SK-N-SH (cell line): ENCODE measurements at regions not wholly inside any gene's neighbourhood (a gene's known extent, or its start where the extent isn't known, plus 50 kb on each side); places are given as distances from the start of the nearest gene placed in this dataset.

Source experiments
- CTCF ChIA-PET: fragments of 300-600, 350-600 bp; formaldehyde crosslinking; extraction: SDS; loops from one replicate; lab custom pipeline; 2021; lab: Yijun Ruan, JAX
- POLR2A ChIA-PET: fragments of 350-600 bp; sonication (Branson Sonifier 250); formaldehyde crosslinking; extraction: SDS; loops from one replicate; lab custom pipeline; 2020; ENCODE audit warnings: antibody characterized with exemption, inconsistent platforms; lab: Yijun Ruan, JAX
- DNase-seq: peaks from one replicate; pipeline ENCODE4 v3.0.0; 2012
- H2AFZ ChIP-seq: fragments of 200-600 bp; sonication (generic); 2 replicates; pipeline ENCODE4 v1.8.1; 2016; ENCODE audit warnings: antibody characterized with exemption, mild to moderate bottlenecking, low read depth
- H3F3A ChIP-seq: fragments of 200-600 bp; sonication (generic); replicated peaks from 2 replicates; pipeline ENCODE3; 2016; ENCODE audit warnings: antibody characterized with exemption, mild to moderate bottlenecking; ENCODE audit not compliant: insufficient read depth
- H3K27ac ChIP-seq, 2 experiments: fragments of 200-500 bp in 1 of 2; fragments of 200-600 bp in 1 of 2; sonication (Bioruptor generic) in 1 of 2; sonication (generic), shearing (Covaris generic) in 1 of 2; 2 replicates each; pipeline versions ENCODE4 v1.5.1 to v1.6.1; 2014 to 2016; ENCODE audit warnings: low read depth in 2 of 2, inconsistent platforms in 1 of 2, low read length in 1 of 2, mild to moderate bottlenecking in 1 of 2, mixed read lengths in 1 of 2
- H3K27me3 ChIP-seq: fragments of 200-600 bp; sonication (generic), shearing (Covaris generic); 2 replicates; pipeline ENCODE4 v1.6.1; 2016; ENCODE audit warnings: mixed run types; ENCODE audit not compliant: insufficient read depth
- H3K36me3 ChIP-seq, 2 experiments: fragments of 200-500 bp in 1 of 2; fragments of 200-600 bp in 1 of 2; sonication (Bioruptor generic) in 1 of 2; sonication (generic) in 1 of 2; replicated peaks in 1 of 2; 2 replicates each; pipeline versions ENCODE3 to v1.5.1; 2014 to 2016; ENCODE audit warnings: low read length in 1 of 2, mild to moderate bottlenecking in 1 of 2; ENCODE audit not compliant: insufficient read depth in 2 of 2, control insufficient read depth in 1 of 2
- H3K4me1 ChIP-seq, 2 experiments: fragments of 200-500 bp in 1 of 2; fragments of 200-600 bp in 1 of 2; sonication (Bioruptor generic) in 1 of 2; sonication (generic), shearing (Covaris generic) in 1 of 2; 2 replicates each; pipeline versions ENCODE4 v1.5.1 to v1.6.1; 2014 to 2016; ENCODE audit warnings: low read depth in 1 of 2, low read length in 1 of 2, mixed run types in 1 of 2; ENCODE audit not compliant: insufficient read depth in 2 of 2, control insufficient read depth in 1 of 2
- H3K4me2 ChIP-seq: fragments of 200-600 bp; sonication (generic), shearing (Covaris generic); 2 replicates; pipeline ENCODE4 v1.6.1; 2017; ENCODE audit warnings: mixed run types
- H3K4me3 ChIP-seq, 2 experiments: fragments of 200-500 bp in 1 of 2; fragments of 200-600 bp in 1 of 2; sonication (Bioruptor generic) in 1 of 2; sonication (generic), shearing (Covaris generic) in 1 of 2; 2 replicates each; pipeline versions ENCODE4 v1.5.1 to v1.8.1; 2014 to 2016; ENCODE audit warnings: low read depth in 2 of 2, inconsistent platforms in 1 of 2, low read length in 1 of 2, mild to moderate bottlenecking in 1 of 2, mixed read lengths in 1 of 2, moderate library complexity in 1 of 2
- H3K79me2 ChIP-seq: fragments of 200-600 bp; sonication (generic); 2 replicates; pipeline ENCODE4 v1.8.1; 2017; ENCODE audit warnings: mild to moderate bottlenecking; ENCODE audit not compliant: insufficient read depth
- H3K9ac ChIP-seq: fragments of 200-600 bp; sonication (generic); 2 replicates; pipeline ENCODE4 v1.6.1; 2017; ENCODE audit warnings: mixed run types
- H3K9me2 ChIP-seq: fragments of 200-600 bp; sonication (generic); 2 replicates; pipeline ENCODE4 v1.6.1; 2017; ENCODE audit warnings: mixed run types
- H3K9me3 ChIP-seq: fragments of 200-600 bp; sonication (generic); 2 replicates; pipeline ENCODE4 v1.6.1; 2017; ENCODE audit warnings: mixed run types, mild to moderate bottlenecking, moderate library complexity
- H4K20me1 ChIP-seq: fragments of 200-600 bp; sonication (generic); 2 replicates; pipeline ENCODE4 v1.6.1; 2017; ENCODE audit warnings: mild to moderate bottlenecking, mixed run types; ENCODE audit not compliant: insufficient read depth
- CHD2 ChIP-seq: fragments of 150-350 bp; IDR thresholded peaks from 2 replicates; pipeline ENCODE4 v1.6.1; 2018; ENCODE audit warnings: low read length; ENCODE audit not compliant: partially characterized antibody
- CTCF ChIP-seq: fragments of 200-600 bp; sonication (generic); IDR thresholded peaks from 2 replicates; pipeline ENCODE4 v1.6.1; 2017; ENCODE audit warnings: antibody characterized with exemption, mild to moderate bottlenecking, moderate library complexity
- EZH2phosphoT487 ChIP-seq: fragments of 200-600 bp; sonication (generic); IDR thresholded peaks from 2 replicates; pipeline ENCODE4 v1.6.1; 2017; ENCODE audit warnings: low read depth, mixed run types, mild to moderate bottlenecking, antibody characterized with exemption, moderate library complexity, borderline replicate concordance
- FOXJ3 ChIP-seq: sonication (generic); formaldehyde crosslinking; IDR thresholded peaks from 2 replicates; pipeline ENCODE4 v1.5.1; 2020; ENCODE audit warnings: mild to moderate bottlenecking, missing genetic modification reagents
- FOXM1 ChIP-seq: IDR thresholded peaks from 2 replicates; pipeline ENCODE4 v1.4.0; 2012; ENCODE audit warnings: low read depth, mild to moderate bottlenecking
- GATA2 ChIP-seq: sonication (generic); formaldehyde crosslinking; IDR thresholded peaks from 2 replicates; pipeline ENCODE4 v1.5.0; 2020; ENCODE audit warnings: mild to moderate bottlenecking, missing genetic modification reagents
- IRF3 ChIP-seq: fragments of 150-350 bp; IDR thresholded peaks from 2 replicates; pipeline ENCODE4 v1.6.1; 2016; ENCODE audit warnings: mild to moderate bottlenecking, low read depth, low read length
- NFIC ChIP-seq: IDR thresholded peaks from 2 replicates; pipeline ENCODE4 v1.4.0; 2012; ENCODE audit warnings: borderline replicate concordance
- NRF1 ChIP-seq: IDR thresholded peaks from 2 replicates; pipeline ENCODE4 v1.6.1; 2012; ENCODE audit warnings: low read depth, mild to moderate bottlenecking, low read length
- POLR2AphosphoS5 ChIP-seq: IDR thresholded peaks from 2 replicates; pipeline ENCODE4 v1.6.1; 2012; ENCODE audit warnings: low read depth, low read length
- RAD21 ChIP-seq: IDR thresholded peaks from 2 replicates; pipeline ENCODE4 v1.6.1; 2012; ENCODE audit warnings: mild to moderate bottlenecking, low read length
- RFX5 ChIP-seq: IDR thresholded peaks from 2 replicates; pipeline ENCODE4 v1.6.1; 2012; ENCODE audit warnings: mild to moderate bottlenecking, improper control_type of control experiment, low read length
- RXRA ChIP-seq: IDR thresholded peaks from 2 replicates; pipeline ENCODE4 v1.4.0; 2012; ENCODE audit warnings: low read depth, mild to moderate bottlenecking, borderline replicate concordance
- SMC3 ChIP-seq: IDR thresholded peaks from 2 replicates; pipeline ENCODE4 v1.6.1; 2012; ENCODE audit warnings: low read depth, low read length, improper control_type of control experiment
- TCF12 ChIP-seq: IDR thresholded peaks from 2 replicates; pipeline ENCODE4 v1.4.0; 2012
- USF1 ChIP-seq: IDR thresholded peaks from 2 replicates; pipeline ENCODE4 v1.4.0; 2012; ENCODE audit warnings: low read depth, borderline replicate concordance
- YY1 ChIP-seq: IDR thresholded peaks from 2 replicates; pipeline ENCODE4 v1.4.0; 2012; ENCODE audit warnings: low read depth, mild to moderate bottlenecking
- ZBTB33 ChIP-seq: IDR thresholded peaks from 2 replicates; pipeline ENCODE4 v1.4.0; 2012; ENCODE audit warnings: low read depth, borderline replicate concordance
- WGBS: methylation state at CpG from one replicate; pipeline ENCODE4 v1.1.6; 2017; ENCODE audit warnings: low lambda C conversion rate; 5-methylcytosine and 5-hydroxymethylcytosine counted together

- no peak for TF ChIP-seq ZBTB33
- TF ChIP-seq NRF1, result no peak
- TF ChIP-seq RXRA, result no peak
- TF ChIP-seq YY1, result no peak
Observed at GRCh38 chr10:64039198-64039597, 518.0 kb downstream of the REEP3 start (continued).

GRCh38 chr10:64040781-64041180, 519.6 kb downstream of the REEP3 start:
- Histone ChIP-seq H3K4me3 (peak overlapping the region in 1 of 2 experiments; percentile 56; a peak in 1 of 4 replicates), H3K4me1 (peaks cover 0 to 2% of the 10 kb centered on the region in 2 experiments; a peak in 1 of 4 replicates), H3K27me3 (peaks cover 11% of the 10 kb centered on the region; the same call in 1 of the 2 replicates), H4K20me1 (no peaks in the 10 kb centered on the region), H3F3A (no peaks in the 10 kb centered on the region), H3K27ac (no peak overlapping the region), H3K4me2 (no peak overlapping the region), H3K9me2 (no peaks in the 10 kb centered on the region), H3K9ac (no peak overlapping the region), H3K9me3 (no peaks in the 10 kb centered on the region), H3K79me2 (no peaks in the 10 kb centered on the region), H2AFZ (no peak overlapping the region), H3K36me3 (no peaks in the 10 kb centered on the region)
- TF ChIP-seq TCF12, result no peak
- TF ChIP-seq RFX5, result no peak
- TF ChIP-seq RAD21, result no peak
- no peak for TF ChIP-seq YY1
- TF ChIP-seq NFIC, result no peak
- TF ChIP-seq USF1, result no peak
- POLR2A ChIA-PET, result no interaction called here
- WGBS, result 89% methylated on average over 2 of the region's 2 CpGs
- no peak for DNase-seq
- CTCF ChIA-PET, result interaction anchor here (1.0 to 3.6 kb wide), 13 partner anchors 8 to 821 kb away, joined by 3 to 26 read pairs (median 4); no protein-coding TSS in a partner anchor

GRCh38 chr10:64041185-64041988, 520.2 kb downstream of the REEP3 start:
- POLR2A ChIA-PET, result no interaction called here
- no peak overlapping the region for H3K4me2 ChIP-seq
- no peaks in the 10 kb centered on the region for H3K36me3 ChIP-seq
- peaks cover 0 to 2% of the 10 kb centered on the region in 2 experiments; a peak in 1 of 4 replicates for H3K4me1 ChIP-seq
- H3K79me2 ChIP-seq, result no peaks in the 10 kb centered on the region
- peak; percentile 65 for DNase-seq
- no peaks in the 10 kb centered on the region for H3F3A ChIP-seq
- no peak overlapping the region for H3K9ac ChIP-seq
- no peak overlapping the region for H3K27ac ChIP-seq
- no peak for TF ChIP-seq POLR2AphosphoS5
- no peak for TF ChIP-seq CHD2
- TF ChIP-seq RAD21, result peak; percentile 100
- 0 out of 2 replicates have a peak, but pooled peaks have one; percentile 27 for TF ChIP-seq FOXJ3 (CRISPR knock-in tag)
- no peak for TF ChIP-seq EZH2phosphoT487
- TF ChIP-seq GATA2 (CRISPR knock-in tag), result no peak
- no peak for TF ChIP-seq FOXM1
- no peak for TF ChIP-seq IRF3
- peak; percentile 100 for TF ChIP-seq SMC3
- peak; percentile 99 for TF ChIP-seq CTCF
- TF ChIP-seq, all 33 proteins: peak for 4
- Histone ChIP-seq H3K4me3 (peak overlapping the region in 1 of 2 experiments; percentile 56; a peak in 1 of 4 replicates), H3K27me3 (peaks cover 7% of the 10 kb centered on the region; the same call in 1 of the 2 replicates), H3K9me2 (no peaks in the 10 kb centered on the region), H4K20me1 (no peaks in the 10 kb centered on the region), H2AFZ (no peak overlapping the region), H3K9me3 (no peaks in the 10 kb centered on the region)
- WGBS, result 54% methylated on average over 23 of the region's 43 CpGs
- CTCF ChIA-PET, result interaction anchor here (0.5 to 3.6 kb wide), 28 partner anchors 8 to 820 kb away, joined by 3 to 26 read pairs (median 4); no protein-coding TSS in a partner anchor
